ENCODE measurements at regions not wholly inside any gene's neighbourhood (a gene's known extent, or its start where the extent isn't known, plus 50 kb on each side); places are given as distances from the start of the nearest gene placed in this dataset.
A peak's percentile ranks its signal among the peaks of the same experiment; 100 is the strongest.

GRCh38 chr21:16792101-16792500 lies 720.7 kb upstream of the CXADR start:
- DNase-seq, result peak; percentile 23

- DNase-seq, result no peak
Observed at GRCh38 chr21:16794950-16795349, 717.9 kb upstream of the CXADR start.

- no peak for DNase-seq
Observed at GRCh38 chr21:16796776-16797175, 716.1 kb upstream of the CXADR start.

GRCh38 chr21:16797540-16797939 lies 715.3 kb upstream of the CXADR start:
- DNase-seq, result peak; percentile 19

GRCh38 chr21:16797966-16798365 lies 714.9 kb upstream of the CXADR start:
- no peak for DNase-seq

- no peak for DNase-seq
Observed at GRCh38 chr21:16800536-16801275, 712.1 kb upstream of the CXADR start.

GRCh38 chr21:16811011-16811410 lies 701.8 kb upstream of the CXADR start:
- no peak for DNase-seq

GRCh38 chr21:16811970-16812369 lies 700.9 kb upstream of the CXADR start:
- no peak for DNase-seq

- no peak for DNase-seq
Observed at GRCh38 chr21:16815243-16815642, 697.6 kb upstream of the CXADR start.

- DNase-seq, result no peak
Observed at GRCh38 chr21:16821588-16821987, 691.3 kb upstream of the CXADR start.

GRCh38 chr21:16829532-16829931 lies 683.3 kb upstream of the CXADR start:
- DNase-seq, result no peak

GRCh38 chr21:16832791-16833190 lies 680.1 kb upstream of the CXADR start:
- DNase-seq, result no peak

GRCh38 chr21:16834791-16835190 lies 678.1 kb upstream of the CXADR start:
- no peak for DNase-seq

GRCh38 chr21:16837321-16837720 lies 675.5 kb upstream of the CXADR start:
- DNase-seq, result peak; percentile 25

- DNase-seq, result no peak
Observed at GRCh38 chr21:16837721-16838120, 675.1 kb upstream of the CXADR start.

GRCh38 chr21:16838331-16838730 lies 674.5 kb upstream of the CXADR start:
- DNase-seq, result peak; percentile 50

- DNase-seq, result no peak
Observed at GRCh38 chr21:16840538-16840937, 672.3 kb upstream of the CXADR start.

GRCh38 chr21:16841975-16842695 lies 670.7 kb upstream of the CXADR start:
- DNase-seq, result peak; percentile 41

GRCh38 chr21:16842696-16843035 lies 670.2 kb upstream of the CXADR start:
- no peak for DNase-seq

GRCh38 chr21:16847211-16847610 lies 665.6 kb upstream of the CXADR start:
- DNase-seq, result no peak

GRCh38 chr21:16851054-16851453 lies 661.8 kb upstream of the CXADR start:
- DNase-seq, result no peak

- no peak for DNase-seq
Observed at GRCh38 chr21:16855164-16855667, 657.6 kb upstream of the CXADR start.

GRCh38 chr21:16863362-16863905 lies 649.4 kb upstream of the CXADR start:
- no peak for DNase-seq

GRCh38 chr21:16863908-16864307 lies 648.9 kb upstream of the CXADR start:
- no peak for DNase-seq

All from eye (tissue), 1 donor.